Superior temporal gyrus (tissue), 1 donor: ENCODE measurements at regions not wholly inside any gene's neighbourhood (a gene's known extent, or its start where the extent isn't known, plus 50 kb on each side); places are given as distances from the start of the nearest gene placed in this dataset.
"Not testable (repeated sequence)": the region's sequence is repeated elsewhere in the genome, so short reads cannot be mapped to it uniquely, and the experiment has no call there.

Experiments
- DNase-seq: peaks from one replicate; pipeline ENCODE4 v3.0.0-alpha.2; 2016; ENCODE audit errors: extremely low spot score

- no peak for DNase-seq
These were observed 152.6 kb upstream of the FZD8 start for GRCh38 chr10:35794703-35795102.

DNA sequence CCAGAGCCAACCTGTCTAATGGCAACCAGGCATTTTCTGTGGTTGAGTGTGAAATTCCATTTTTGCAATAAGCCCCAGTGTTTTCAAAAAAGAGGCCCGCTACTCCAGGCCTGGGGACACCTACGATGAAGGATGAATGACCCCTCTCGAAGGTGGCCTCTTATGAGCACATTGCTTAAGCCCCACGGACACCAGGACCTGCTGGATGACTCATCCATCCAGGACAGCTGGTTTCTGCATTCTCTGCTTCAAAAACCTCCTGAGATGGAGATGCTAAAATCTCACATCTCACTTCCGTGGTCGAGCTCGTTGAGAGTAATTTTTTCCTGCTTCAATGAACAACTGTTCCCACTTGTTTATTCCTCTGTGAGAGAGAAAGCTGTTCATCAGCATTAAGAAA, 150.2 kb upstream of the FZD8 start:
- no peak for DNase-seq

DNA sequence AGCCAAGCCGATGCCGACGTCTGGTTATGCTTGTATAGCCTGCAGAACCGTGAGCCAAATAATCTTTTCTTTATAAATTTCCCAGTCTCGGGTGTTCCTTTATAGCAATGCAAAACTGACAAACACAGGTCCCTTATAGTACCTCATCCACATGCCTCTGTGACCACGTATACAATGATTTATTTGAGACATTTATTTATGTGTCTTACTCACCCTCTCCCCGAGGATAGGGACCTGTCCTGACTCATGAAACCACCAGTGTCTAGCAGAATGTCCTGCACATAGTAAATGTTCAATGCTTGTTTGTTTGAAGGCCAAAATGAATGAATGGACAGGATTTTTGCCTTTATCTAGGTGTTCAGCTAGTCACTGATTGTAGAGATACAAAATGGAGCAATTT, 147.9 kb upstream of the FZD8 start:
- no peak for DNase-seq

DNA sequence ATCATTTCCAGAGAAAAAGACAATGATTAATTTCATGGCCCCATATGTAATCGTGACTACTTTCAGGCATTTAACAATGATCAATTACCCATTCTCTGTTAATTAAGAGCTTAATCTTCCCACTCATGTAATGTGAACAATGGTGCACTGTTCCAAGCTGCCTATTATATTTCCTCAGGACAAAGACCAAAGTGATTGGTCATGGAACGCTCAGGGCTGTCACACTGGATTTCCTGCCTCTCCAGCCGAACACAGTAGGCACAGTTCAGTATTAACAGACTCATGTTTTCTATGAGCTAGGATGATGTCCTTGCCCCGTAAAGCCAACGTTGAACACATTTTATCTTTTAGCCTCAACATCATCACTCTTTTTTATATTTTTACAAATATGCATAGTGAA, 142.7 kb upstream of the FZD8 start:
- no peak for DNase-seq

GRCh38 chr10:35783305-35783838, 141.3 kb upstream of the FZD8 start:
- no peak for DNase-seq

DNA sequence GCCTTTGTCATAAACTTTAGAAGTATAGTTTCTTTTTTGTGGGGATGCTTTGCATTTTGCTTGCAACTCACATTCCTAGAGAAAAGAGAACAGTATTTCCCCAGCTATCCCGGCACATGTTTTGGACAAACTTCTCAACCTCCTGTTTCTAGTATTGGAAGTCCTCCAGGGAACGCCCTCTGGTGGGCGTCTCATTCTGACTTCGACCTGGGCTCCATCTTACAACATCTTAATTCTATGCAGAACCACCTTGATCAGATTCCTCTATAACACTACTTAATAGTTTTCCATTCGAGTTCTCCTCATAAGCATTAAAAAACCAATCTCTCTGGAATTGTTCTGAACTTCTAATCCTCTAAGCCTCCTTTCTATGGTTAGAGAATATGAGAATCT, 139.5 kb upstream of the FZD8 start:
- DNase-seq = no peak

DNA sequence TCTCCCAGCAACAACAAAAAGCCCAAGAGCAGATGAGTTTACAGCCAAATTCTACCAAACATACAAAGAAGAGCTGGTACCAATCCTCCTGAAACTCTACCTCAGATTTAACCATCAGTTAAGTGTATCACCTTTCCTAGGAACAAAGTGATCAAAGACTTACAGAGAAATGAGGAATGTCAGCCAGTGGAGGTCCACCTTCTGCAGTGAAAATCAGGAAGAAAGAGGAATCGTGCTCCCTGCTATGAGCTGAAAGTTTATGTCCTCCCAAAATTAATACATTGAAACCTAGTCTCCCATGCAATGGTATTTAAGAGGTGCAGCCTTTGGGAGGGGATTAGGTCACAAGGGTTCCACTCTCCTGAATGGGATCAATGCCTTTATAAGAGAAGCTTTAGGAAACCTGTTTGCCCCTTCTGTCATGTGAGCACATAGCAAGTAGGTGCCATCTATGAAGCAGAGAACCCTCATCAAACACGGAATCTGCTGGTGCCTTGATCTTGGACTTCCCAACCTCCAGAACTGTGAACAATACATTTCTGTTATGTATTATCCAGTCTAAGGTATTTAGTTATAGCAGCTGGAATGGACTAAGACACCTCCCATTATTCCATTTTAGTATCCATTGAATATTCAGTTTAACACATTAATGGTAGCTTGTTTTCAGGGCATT, 139.0 kb upstream of the FZD8 start:
- DNase-seq = no peak

DNA sequence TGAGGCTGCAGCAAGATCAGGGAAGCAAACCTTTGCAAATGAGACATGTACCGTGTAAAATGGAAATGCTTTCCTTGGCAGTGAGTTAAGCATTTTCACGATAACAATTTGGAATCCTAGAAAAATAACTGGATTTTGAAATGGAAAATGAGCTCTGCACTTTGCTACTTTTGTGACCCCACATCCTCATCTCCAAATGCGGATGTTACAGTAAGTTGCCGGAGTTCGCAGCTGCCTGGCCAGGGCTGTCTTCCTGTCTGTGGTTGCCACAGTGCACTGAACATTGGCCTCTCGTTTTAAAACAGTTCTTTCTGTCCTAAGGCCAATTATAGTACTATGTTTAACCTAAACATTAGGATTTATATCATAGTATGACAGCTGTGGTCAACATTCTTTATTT, 136.2 kb upstream of the FZD8 start:
- no peak for DNase-seq

- not testable (repeated sequence) for DNase-seq
These were observed 134.5 kb upstream of the FZD8 start for GRCh38 chr10:35776557-35776956.

- no peak for DNase-seq
These were observed 132.0 kb upstream of the FZD8 start for GRCh38 chr10:35774109-35774508.

DNA sequence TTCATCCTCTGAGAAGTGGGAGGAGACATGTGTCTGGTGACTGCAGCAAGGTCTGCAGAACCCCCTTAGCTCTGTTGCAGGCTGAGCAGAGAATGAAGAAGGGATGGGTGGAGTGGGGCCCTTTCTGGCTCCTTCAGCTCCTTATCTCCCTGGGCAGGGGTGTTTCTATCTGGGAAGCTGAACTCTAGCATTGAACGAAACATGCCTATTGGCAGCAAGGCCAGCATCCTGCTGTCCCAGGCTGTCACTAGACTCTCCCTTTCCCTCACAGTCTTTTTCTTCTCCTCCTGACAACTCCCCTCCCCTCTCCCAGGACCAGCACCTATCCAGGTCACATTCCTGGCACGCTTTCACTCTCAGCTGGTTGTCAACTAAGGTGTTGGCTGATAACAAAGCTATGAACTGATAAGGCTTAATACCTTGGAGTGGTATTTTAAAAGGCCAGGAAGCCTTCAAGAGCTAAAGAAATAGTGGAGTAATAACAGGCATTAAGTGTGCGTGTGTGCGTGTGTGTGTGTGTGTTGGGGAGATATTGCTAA, 128.8 kb upstream of the FZD8 start:
- no peak for DNase-seq

DNA sequence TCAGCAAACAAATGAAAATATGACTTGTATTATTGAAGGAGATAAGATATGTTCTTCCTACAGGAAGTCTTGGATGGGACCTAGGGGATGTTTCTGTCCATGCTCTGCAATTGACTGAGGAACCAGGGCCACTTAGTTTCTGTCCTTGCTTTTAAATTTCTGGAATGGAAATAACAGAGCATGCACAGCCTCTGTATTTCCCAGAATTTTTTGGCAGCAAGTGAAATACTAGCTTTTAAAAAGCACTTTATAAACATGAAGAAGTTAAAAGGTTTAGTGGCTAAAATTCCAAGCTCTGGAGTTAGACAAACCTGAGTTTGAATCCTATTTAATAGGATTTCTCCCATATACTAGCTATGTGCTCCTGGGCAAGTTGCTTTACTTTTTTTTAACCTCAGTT, 127.7 kb upstream of the FZD8 start:
- DNase-seq = no peak

GRCh38 chr10:35768731-35769130, 126.6 kb upstream of the FZD8 start:
- no peak for DNase-seq

DNA sequence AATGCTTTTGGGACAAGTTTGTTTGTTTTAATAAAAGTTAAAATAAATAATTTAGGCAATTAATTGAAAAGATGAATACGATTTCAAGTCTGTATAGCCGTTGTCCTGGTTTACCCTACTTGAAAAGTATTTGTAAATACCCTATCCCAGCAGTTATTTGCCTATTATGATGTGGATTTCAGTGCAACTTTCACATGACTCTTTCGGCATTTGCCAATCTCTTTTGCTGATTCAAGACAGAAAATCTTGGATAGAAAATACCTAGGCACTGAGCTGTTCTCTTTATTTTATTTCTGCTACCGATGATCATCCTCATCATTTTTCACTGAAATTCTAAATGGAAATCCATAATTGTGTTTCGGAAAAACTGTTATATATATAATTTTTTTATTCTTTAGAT, 125.9 kb upstream of the FZD8 start:
- no peak for DNase-seq

- no peak for DNase-seq
These were observed 123.9 kb upstream of the FZD8 start for GRCh38 chr10:35765996-35766395.

- no peak for DNase-seq
These were observed 123.0 kb upstream of the FZD8 start for GRCh38 chr10:35765066-35765527.

GRCh38 chr10:35762311-35763030, 120.4 kb upstream of the FZD8 start:
- no peak for DNase-seq

DNA sequence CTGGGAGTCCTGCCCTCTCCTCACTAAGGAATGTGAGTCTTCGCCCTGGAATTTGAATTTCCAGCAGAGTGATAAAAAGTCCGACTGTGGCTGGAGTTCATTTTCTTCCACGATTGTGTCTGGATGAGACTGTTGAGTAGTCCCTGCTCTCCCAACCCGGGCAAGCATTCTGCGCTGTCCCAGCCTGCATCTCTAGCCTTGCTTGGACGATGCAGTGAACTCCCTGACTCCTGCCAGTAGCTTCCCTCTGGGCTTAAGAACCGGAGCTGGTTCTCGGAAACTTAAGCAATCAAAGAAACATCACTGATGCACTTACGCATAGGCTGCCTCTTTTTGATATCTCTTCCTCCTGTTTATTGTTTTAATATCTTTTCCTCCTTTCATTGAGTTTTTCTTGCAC, 116.0 kb upstream of the FZD8 start:
- no peak for DNase-seq

DNA sequence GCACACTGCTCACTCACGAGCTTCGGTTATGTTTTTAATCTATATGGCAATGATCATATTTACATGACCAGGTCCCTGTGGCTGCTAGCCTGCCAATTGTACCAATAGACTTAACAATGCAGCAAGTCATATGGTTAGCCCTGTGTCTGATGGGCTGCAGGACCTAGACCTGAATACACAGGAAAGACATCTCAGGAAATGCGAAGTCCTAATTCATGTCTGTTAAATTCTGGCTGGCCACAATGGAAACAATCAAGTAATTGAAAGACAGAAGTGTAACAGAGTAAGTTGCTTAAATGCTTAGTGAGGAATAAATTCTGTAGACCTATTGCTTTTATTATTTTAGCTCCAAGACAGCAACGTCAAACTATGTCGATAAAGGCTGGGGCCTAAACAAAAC, 112.4 kb upstream of the FZD8 start:
- no peak for DNase-seq

DNA sequence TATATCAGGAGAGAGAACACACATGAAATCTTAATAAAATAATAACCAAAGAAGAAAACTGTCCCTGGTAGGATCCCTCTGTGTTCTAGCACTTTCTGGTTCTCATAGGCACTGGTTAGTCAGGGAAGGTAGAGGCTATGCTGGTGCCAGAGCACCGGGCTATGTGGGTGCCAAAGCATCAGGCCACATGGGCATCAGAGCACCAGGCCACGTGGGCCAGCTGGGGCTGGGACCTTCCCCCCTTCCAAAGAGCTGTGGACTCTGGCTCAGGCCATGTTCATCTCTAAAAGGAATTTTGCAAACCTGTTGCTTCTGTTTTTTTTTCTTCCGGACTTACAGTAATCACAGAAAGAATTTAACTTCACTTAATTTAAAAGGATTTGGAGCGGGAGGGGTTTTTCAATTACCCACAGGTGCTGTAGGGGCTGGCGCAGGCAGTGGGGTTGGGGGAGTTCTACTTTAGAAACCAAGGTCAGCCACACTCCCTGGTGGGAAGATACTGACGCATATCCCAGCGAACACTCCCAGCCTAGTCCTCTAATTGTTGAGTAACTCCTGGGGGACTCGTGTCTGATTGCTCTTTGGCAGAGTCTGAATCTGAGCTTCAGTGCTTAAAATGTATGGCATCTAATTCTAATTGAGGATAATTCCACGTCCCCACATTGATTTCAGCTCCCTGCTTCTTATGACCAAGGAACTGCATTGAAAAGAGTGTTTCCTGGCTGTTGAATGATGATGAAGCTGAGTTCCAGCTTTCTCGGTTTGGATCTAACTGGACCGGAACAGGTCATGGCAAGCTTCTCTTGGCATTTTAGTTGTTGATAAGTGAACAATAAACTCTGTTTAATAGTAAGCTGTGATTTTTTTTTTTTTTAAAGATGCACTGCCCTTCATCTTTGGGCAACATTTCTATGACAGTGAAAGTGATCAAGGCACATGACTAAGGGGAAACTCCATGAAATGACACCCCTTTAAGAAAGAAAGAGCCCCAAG, 110.7 kb upstream of the FZD8 start:
- no peak for DNase-seq

DNA sequence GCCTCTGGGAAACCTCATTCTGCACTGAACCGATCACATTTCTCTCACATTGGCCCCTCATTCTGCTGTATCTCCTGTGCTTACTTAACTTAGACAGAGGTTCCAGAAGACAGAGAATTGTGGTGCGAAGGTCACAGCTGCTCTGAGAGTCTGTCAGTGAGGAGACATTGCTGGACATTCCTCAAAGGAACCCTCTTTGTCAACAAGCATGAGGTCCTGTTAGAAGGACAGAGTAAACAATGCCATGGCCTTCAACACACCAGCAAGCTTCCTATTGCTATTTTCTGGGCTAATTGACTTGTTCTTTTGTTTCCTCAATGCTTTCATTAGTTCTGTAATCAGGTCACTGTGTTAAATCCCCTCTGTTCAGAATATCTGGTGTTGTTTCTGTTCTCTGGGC, 109.3 kb upstream of the FZD8 start:
- DNase-seq = no peak

GRCh38 chr10:35749230-35749629, 107.1 kb upstream of the FZD8 start:
- no peak for DNase-seq
